Endodermal cell (in vitro differentiated cells): ENCODE measurements at regions not wholly inside any gene's neighbourhood (a gene's known extent, or its start where the extent isn't known, plus 50 kb on each side); places are given as distances from the start of the nearest gene placed in this dataset.

ENCODE experiments used
- DNase-seq: peaks from one replicate; pipeline ENCODE4 v3.0.0-alpha.2; 2017
- H3K27ac ChIP-seq: 2 replicates; pipeline ENCODE4 v1.5.1; 2013; ENCODE audit warnings: mild to moderate bottlenecking, low read depth, low read length, moderate library complexity
- H3K27me3 ChIP-seq: 2 replicates; pipeline ENCODE4 v1.6.1; 2013; ENCODE audit warnings: mild to moderate bottlenecking, low read length, moderate library complexity; ENCODE audit not compliant: insufficient read depth, control insufficient read depth, poor library complexity, severe bottlenecking
- H3K36me3 ChIP-seq: 2 replicates; pipeline ENCODE4 v1.7.0; 2013; ENCODE audit warnings: mild to moderate bottlenecking, low read length, moderate library complexity; ENCODE audit not compliant: control insufficient read depth, insufficient read depth
- H3K4me1 ChIP-seq: one replicate; pipeline ENCODE4 v1.7.0; 2013; ENCODE audit warnings: low read length; ENCODE audit not compliant: control insufficient read depth, insufficient read depth
- H3K4me3 ChIP-seq: 2 replicates; pipeline ENCODE4 v1.5.1; 2013; ENCODE audit warnings: mild to moderate bottlenecking, low read length, moderate library complexity
- H3K9ac ChIP-seq: 2 replicates; pipeline ENCODE4 v1.6.1; 2013; ENCODE audit warnings: mild to moderate bottlenecking, low read length, moderate library complexity; ENCODE audit not compliant: poor library complexity, severe bottlenecking; ENCODE audit errors: extremely low read depth
- H3K9me3 ChIP-seq: 2 replicates; pipeline ENCODE4 v1.6.1; 2013; ENCODE audit warnings: mild to moderate bottlenecking, low read length, moderate library complexity; ENCODE audit not compliant: control insufficient read depth
- H3K27ac Mint-ChIP-seq: 2 replicates; pipeline ENCODE4 v1.8.0; 2020; ENCODE audit warnings: mixed read lengths
- H3K27me3 Mint-ChIP-seq: 2 replicates; pipeline ENCODE4 v1.8.0; 2021; ENCODE audit warnings: mild to moderate bottlenecking, mixed read lengths; ENCODE audit not compliant: insufficient read depth
- H3K36me3 Mint-ChIP-seq: 2 replicates; pipeline ENCODE4 v1.8.0; 2020; ENCODE audit warnings: low read depth, mixed read lengths
- H3K4me1 Mint-ChIP-seq: 2 replicates; pipeline ENCODE4 v1.8.0; 2020; ENCODE audit warnings: mixed read lengths
- H3K4me3 Mint-ChIP-seq: 2 replicates; pipeline ENCODE4 v1.8.0; 2020; ENCODE audit warnings: mild to moderate bottlenecking, moderate library complexity, mixed read lengths
- H3K9me3 Mint-ChIP-seq: 2 replicates; pipeline ENCODE4 v1.8.0; 2020; ENCODE audit warnings: mild to moderate bottlenecking, mixed read lengths
- CTCF ChIP-seq: fragments of 200-600 bp; sonication (generic); conservative IDR thresholded peaks from 2 replicates; pipeline ENCODE4 v1.5.0; 2021; ENCODE audit warnings: antibody characterized with exemption, mild to moderate bottlenecking
- WGBS, 2 experiments: methylation state at CpG; one replicate each; pipeline versions ENCODE4 v1.1.5 to v1.1.7; 2013; ENCODE audit warnings: missing lambda C conversion rate in 2 of 2, mixed read lengths in 1 of 2; ENCODE audit not compliant: insufficient coverage in 1 of 2, insufficient read length in 1 of 2; 5-methylcytosine and 5-hydroxymethylcytosine counted together

- no peaks in the 10 kb centered on the region for H3K9me3 Mint-ChIP-seq
- H3K9me3 ChIP-seq, result no peaks in the 10 kb centered on the region
- DNase-seq, result no peak
- WGBS, 2 experiments, result 90 to 100% methylated on average over 2 of the region's 2 CpGs
- no peaks in the 10 kb centered on the region for H3K36me3 Mint-ChIP-seq
- H3K4me1 Mint-ChIP-seq, result no peaks in the 10 kb centered on the region
- H3K4me3 Mint-ChIP-seq, result no peak overlapping the region
- no peak for TF ChIP-seq CTCF
- no peak overlapping the region for H3K27ac Mint-ChIP-seq
- H3K9ac ChIP-seq, result no peak overlapping the region
- no peaks in the 10 kb centered on the region for H3K27me3 ChIP-seq
- no peaks in the 10 kb centered on the region for H3K27me3 Mint-ChIP-seq
- H3K4me3 ChIP-seq, result no peak overlapping the region
- no peak overlapping the region for H3K27ac ChIP-seq
- no peaks in the 10 kb centered on the region for H3K4me1 ChIP-seq
- H3K36me3 ChIP-seq, result no peaks in the 10 kb centered on the region
Measured at GRCh38 chr18:67794521-67794920, 278.0 kb upstream of the DSEL start.

DNA sequence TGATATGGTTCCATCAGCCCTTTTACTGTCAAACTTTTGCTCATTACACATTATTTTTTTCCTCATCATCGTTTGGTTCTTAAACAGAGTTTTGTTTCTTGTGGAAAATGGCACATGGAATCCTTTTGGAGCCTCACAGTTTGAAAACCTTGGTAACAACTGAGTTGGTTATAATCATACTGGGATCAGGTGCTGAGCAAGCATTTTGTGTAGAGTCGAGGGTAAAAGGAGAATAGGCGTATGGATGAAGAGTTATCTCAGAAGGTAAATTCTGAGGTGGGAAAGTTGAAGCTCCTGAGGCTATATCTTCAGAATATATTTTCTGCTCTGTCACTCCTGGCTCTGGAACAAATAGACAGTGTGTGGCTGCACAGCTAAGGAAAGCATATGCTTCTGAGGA is 274.0 kb upstream of the DSEL start:
- H3K4me3 Mint-ChIP-seq, result no peak overlapping the region
- Histone ChIP-seq H3K9me3 (no peaks in the 10 kb centered on the region), H3K27ac (no peak overlapping the region), H3K36me3 (no peaks in the 10 kb centered on the region), H3K4me3 (no peak overlapping the region), H3K27me3 (no peaks in the 10 kb centered on the region), H3K4me1 (no peaks in the 10 kb centered on the region), H3K9ac (no peak overlapping the region)
- no peaks in the 10 kb centered on the region for H3K4me1 Mint-ChIP-seq
- H3K27ac Mint-ChIP-seq, result no peak overlapping the region
- H3K27me3 Mint-ChIP-seq, result no peaks in the 10 kb centered on the region
- H3K36me3 Mint-ChIP-seq, result no peaks in the 10 kb centered on the region
- 95 to 100% methylated on average over 2 to 3 of the region's 3 CpGs for WGBS, 2 experiments
- DNase-seq, result no peak
- no peaks in the 10 kb centered on the region for H3K9me3 Mint-ChIP-seq
- no peak for TF ChIP-seq CTCF

GRCh38 chr18:67789165-67789545 is 272.6 kb upstream of the DSEL start:
- Histone ChIP-seq H3K27ac (no peak overlapping the region), H3K9ac (no peak overlapping the region), H3K9me3 (no peaks in the 10 kb centered on the region), H3K4me1 (no peaks in the 10 kb centered on the region), H3K27me3 (no peaks in the 10 kb centered on the region), H3K36me3 (no peaks in the 10 kb centered on the region), H3K4me3 (no peak overlapping the region)
- H3K4me3 Mint-ChIP-seq, result no peak overlapping the region
- H3K27me3 Mint-ChIP-seq, result no peaks in the 10 kb centered on the region
- no peak overlapping the region for H3K27ac Mint-ChIP-seq
- no peak for TF ChIP-seq CTCF
- 91 to 94% methylated on average over 4 to 9 of the region's 9 CpGs for WGBS, 2 experiments
- H3K9me3 Mint-ChIP-seq, result no peaks in the 10 kb centered on the region
- no peaks in the 10 kb centered on the region for H3K36me3 Mint-ChIP-seq
- DNase-seq, result no peak
- H3K4me1 Mint-ChIP-seq, result no peaks in the 10 kb centered on the region
